Lower leg skin (tissue), 4 donors: ENCODE measurements at regions not wholly inside any gene's neighbourhood (a gene's known extent, or its start where the extent isn't known, plus 50 kb on each side); places are given as distances from the start of the nearest gene placed in this dataset.

Experiments
- DNase-seq, 2 donors: peaks; one replicate each; pipeline ENCODE4 v3.0.0-alpha.2; 2019; ENCODE audit warnings: low spot score in 2 of 2
- H3K4me3 ChIP-seq: fragments of 200-600 bp; sonication (generic); 2 replicates; pipeline ENCODE4 v1.5.1; 2017; ENCODE audit warnings: mild to moderate bottlenecking, low read depth; ENCODE audit not compliant: poor library complexity, severe bottlenecking
- CTCF ChIP-seq, 3 donors: fragments of 450-650 bp; IDR thresholded peaks; one replicate each; pipeline ENCODE4 v1.5.1; 2016; ENCODE audit warnings: antibody characterized with exemption in 3 of 3, mild to moderate bottlenecking in 3 of 3, moderate library complexity in 2 of 3
- POLR2A ChIP-seq, 2 donors: fragments of 450-650 bp; IDR thresholded peaks; one replicate each; pipeline ENCODE4 v1.6.1; 2016 to 2017; ENCODE audit warnings: antibody characterized with exemption in 2 of 2, mild to moderate bottlenecking in 1 of 2, moderate library complexity in 1 of 2
- WGBS, 2 donors: methylation state at CpG; one replicate each; pipeline ENCODE4 v1.1.5; 2018; 5-methylcytosine and 5-hydroxymethylcytosine counted together
- intact Hi-C: fragments of 100-400 bp; cut with DNase I; formaldehyde crosslinking; loops from one replicate; pipeline ENCODE4 v1.15.0; 2023; ENCODE audit warnings: low total_unique reads

GRCh38 chr2:6401301-6401700 lies 464.4 kb downstream of the CMPK2 start:
- no peak for TF ChIP-seq CTCF (IDR thresholded peaks at IDR 0.05)
- no peak for TF ChIP-seq POLR2A (IDR thresholded peaks at IDR 0.05)
- 55 to 81% methylated on average over 3 of the region's 3 CpGs for WGBS, 2 donors
- intact Hi-C loops: no loop called here
- no peak overlapping the region for H3K4me3 ChIP-seq
- DNase-seq: no peak

GRCh38 chr2:6408057-6408456 lies 457.6 kb downstream of the CMPK2 start:
- WGBS, 2 donors: 81 to 93% methylated on average over 2 of the region's 2 CpGs
- no peak for DNase-seq
- TF ChIP-seq POLR2A (IDR thresholded peaks at IDR 0.05) (no peak), CTCF (IDR thresholded peaks at IDR 0.05) (no peak)
- intact Hi-C loops: no loop called here
- H3K4me3 ChIP-seq: no peak overlapping the region

- H3K4me3 ChIP-seq: no peak overlapping the region
- intact Hi-C loops: no loop called here
- 60 to 61% methylated on average over 3 of the region's 3 CpGs for WGBS, 2 donors
- DNase-seq: no peak
- TF ChIP-seq CTCF (IDR thresholded peaks at IDR 0.05) (no peak), POLR2A (IDR thresholded peaks at IDR 0.05) (no peak)
Observed at GRCh38 chr2:6410313-6410712, 455.4 kb downstream of the CMPK2 start.

GRCh38 chr2:6412533-6413091 lies 453.1 kb downstream of the CMPK2 start:
- intact Hi-C loops: no loop called here
- TF ChIP-seq CTCF (IDR thresholded peaks at IDR 0.05): no peak
- TF ChIP-seq POLR2A (IDR thresholded peaks at IDR 0.05): no peak
- H3K4me3 ChIP-seq: no peak overlapping the region
- 63 to 86% methylated on average over 3 of the region's 3 CpGs for whole genome bisulfite sequencing, 2 donors
- DNase-seq: no peak

- WGBS, 2 donors: 83 to 86% methylated on average over 6 of the region's 6 CpGs
Observed at GRCh38 chr2:6417050-6417449, 448.7 kb downstream of the CMPK2 start.

More at GRCh38 chr2:6417050-6417449, 448.7 kb downstream of the CMPK2 start:
- no peak overlapping the region for H3K4me3 ChIP-seq
- intact Hi-C loops: no loop called here
- TF ChIP-seq POLR2A (IDR thresholded peaks at IDR 0.05): no peak
- no peak for TF ChIP-seq CTCF (IDR thresholded peaks at IDR 0.05)
- DNase-seq: no peak
